H1 (cell line): ENCODE measurements at regions not wholly inside any gene's neighbourhood (a gene's known extent, or its start where the extent isn't known, plus 50 kb on each side); places are given as distances from the start of the nearest gene placed in this dataset.

Experiments used
- CTCF ChIA-PET: fragments of 300-600 bp; sonication (Branson Sonifier 250); formaldehyde crosslinking; loops from one replicate; lab custom pipeline; 2021; ENCODE audit not compliant: partially characterized antibody; lab: Charles Lee
- POLR2A ChIA-PET: fragments of 300-600 bp; sonication (Branson Sonifier 250); formaldehyde crosslinking; loops from one replicate; lab custom pipeline; 2021; ENCODE audit warnings: inconsistent platforms; ENCODE audit not compliant: partially characterized antibody; lab: Charles Lee
- DNase-seq, 2 experiments: peaks; one replicate each; pipeline versions ENCODE4 v3.0.0 to v3.0.0-alpha.2; 2010 to 2022; ENCODE audit warnings: low spot score in 2 of 2, low read depth in 1 of 2, mixed read lengths in 1 of 2
- FAIRE-seq: peaks from 2 replicates; lab custom pipeline; 2011; peaks lifted over from hg19 to GRCh38; lab: Jason Lieb, UNC
- H2AFZ ChIP-seq: 2 replicates; pipeline ENCODE4 v1.8.1; 2012; ENCODE audit warnings: low read length, inconsistent platforms
- H2AK5ac ChIP-seq: 2 replicates; pipeline ENCODE4 v1.6.1; 2013; ENCODE audit warnings: low read depth, low read length
- H2BK120ac ChIP-seq: replicated peaks from 2 replicates; pipeline ENCODE3; 2013; ENCODE audit warnings: low read depth, low read length, inconsistent platforms
- H2BK12ac ChIP-seq: 2 replicates; pipeline ENCODE4 v1.6.1; 2013; ENCODE audit warnings: low read depth, low read length
- H2BK15ac ChIP-seq: 2 replicates; pipeline ENCODE4 v1.6.1; 2013; ENCODE audit warnings: low read length
- H2BK20ac ChIP-seq: 2 replicates; pipeline ENCODE4 v1.6.1; 2013; ENCODE audit warnings: low read length
- H2BK5ac ChIP-seq: 2 replicates; pipeline ENCODE4 v1.6.1; 2013; ENCODE audit warnings: low read depth, low read length
- H3K14ac ChIP-seq: 2 replicates; pipeline ENCODE4 v1.6.1; 2013; ENCODE audit warnings: inconsistent platforms; ENCODE audit not compliant: insufficient read length
- H3K18ac ChIP-seq: 2 replicates; pipeline ENCODE4 v1.6.1; 2013; ENCODE audit warnings: low read length; ENCODE audit errors: extremely low read depth
- H3K23ac ChIP-seq: 2 replicates; pipeline ENCODE4 v1.6.1; 2013; ENCODE audit warnings: inconsistent platforms; ENCODE audit not compliant: insufficient read length
- H3K23me2 ChIP-seq: 2 replicates; pipeline ENCODE4 v1.6.1; 2013; ENCODE audit warnings: low read depth, low read length
- H3K27ac ChIP-seq: 2 replicates; pipeline ENCODE4 v1.6.1; 2011; ENCODE audit warnings: low read depth, low read length, inconsistent platforms
- H3K27me3 ChIP-seq, 4 experiments: replicated peaks in 1 of 4; 1 replicate in 1 of 4; 2 replicates in 3 of 4; pipeline versions ENCODE4 v1.6.1 to v1.8.1; 2011 to 2013; ENCODE audit warnings: low read length in 3 of 4, mild to moderate bottlenecking in 3 of 4, inconsistent platforms in 2 of 4, mixed read lengths in 2 of 4, moderate library complexity in 1 of 4; ENCODE audit not compliant: control insufficient read depth in 3 of 4, insufficient read depth in 3 of 4; ENCODE audit errors: extremely low read depth in 1 of 4
- H3K36me3 ChIP-seq, 4 experiments: 2 replicates each; pipeline versions ENCODE4 v1.6.1 to v1.8.1; 2011 to 2013; ENCODE audit warnings: mild to moderate bottlenecking in 4 of 4, low read length in 3 of 4, moderate library complexity in 2 of 4, control low read depth in 1 of 4, inconsistent platforms in 1 of 4; ENCODE audit not compliant: insufficient read depth in 4 of 4, control insufficient read depth in 2 of 4
- H3K4ac ChIP-seq: replicated peaks from 2 replicates; pipeline ENCODE3; 2013; ENCODE audit warnings: low read length, low read depth, mixed read lengths, inconsistent platforms; ENCODE audit not compliant: insufficient read length
- H3K4me1 ChIP-seq, 4 experiments: replicated peaks in 1 of 4; 1 replicate in 1 of 4; 2 replicates in 3 of 4; pipeline versions ENCODE4 v1.6.1 to v1.8.1; 2011 to 2013; ENCODE audit warnings: low read length in 3 of 4, inconsistent platforms in 2 of 4, mixed read lengths in 1 of 4; ENCODE audit not compliant: insufficient read depth in 4 of 4, control insufficient read depth in 3 of 4
- H3K4me2 ChIP-seq, 2 experiments: 2 replicates each; pipeline versions ENCODE4 v1.6.1 to v1.8.1; 2011 to 2013; ENCODE audit warnings: low read depth in 2 of 2, low read length in 2 of 2, control low read depth in 1 of 2, inconsistent platforms in 1 of 2, mild to moderate bottlenecking in 1 of 2; ENCODE audit not compliant: insufficient read depth in 1 of 2
- H3K4me3 ChIP-seq, 4 experiments: fragments of 200-600, 300-600 bp in 1 of 4; sonication (generic), shearing (Covaris generic), sonication (Bioruptor Twin) in 1 of 4; 2 replicates each; pipeline versions ENCODE4 v1.5.1 to v1.8.1; 2011 to 2016; ENCODE audit warnings: low read length in 4 of 4, low read depth in 3 of 4, control low read depth in 2 of 4, inconsistent platforms in 2 of 4, mild to moderate bottlenecking in 2 of 4, mixed read lengths in 1 of 4, moderate library complexity in 1 of 4; ENCODE audit not compliant: insufficient read depth in 2 of 4; ENCODE audit errors: extremely low read depth in 1 of 4
- H3K56ac ChIP-seq: replicated peaks from 2 replicates; pipeline ENCODE3; 2013; ENCODE audit warnings: low read depth, mild to moderate bottlenecking, mixed read lengths, low read length, inconsistent platforms; ENCODE audit not compliant: insufficient read length
- H3K79me1 ChIP-seq: 2 replicates; pipeline ENCODE4 v1.6.1; 2013; ENCODE audit warnings: low read depth, low read length, control low read depth
- H3K79me2 ChIP-seq, 2 experiments: 2 replicates each; pipeline versions ENCODE4 v1.6.1 to v1.8.1; 2012 to 2013; ENCODE audit warnings: low read length in 2 of 2, mild to moderate bottlenecking in 2 of 2, inconsistent platforms in 1 of 2; ENCODE audit not compliant: insufficient read depth in 2 of 2, control insufficient read depth in 1 of 2
- H3K9ac ChIP-seq, 4 experiments: replicated peaks in 1 of 4; 1 replicate in 1 of 4; 2 replicates in 3 of 4; pipeline versions ENCODE4 v1.6.1 to v1.8.1; 2011 to 2013; ENCODE audit warnings: low read depth in 3 of 4, low read length in 3 of 4, control low read depth in 2 of 4, mild to moderate bottlenecking in 2 of 4, moderate library complexity in 2 of 4, inconsistent platforms in 1 of 4; ENCODE audit errors: extremely low read depth in 1 of 4
- H3K9me3 ChIP-seq, 2 experiments: 2 replicates each; pipeline versions ENCODE4 v1.6.1 to v1.8.1; 2012 to 2013; ENCODE audit warnings: mild to moderate bottlenecking in 2 of 2, moderate library complexity in 2 of 2, control low read depth in 1 of 2, inconsistent platforms in 1 of 2, low read depth in 1 of 2, low read length in 1 of 2, mixed read lengths in 1 of 2; ENCODE audit not compliant: insufficient read depth in 2 of 2
- H4K20me1 ChIP-seq, 2 experiments: replicated peaks in 1 of 2; 2 replicates each; pipeline versions ENCODE3 to v1.8.1; 2011 to 2013; ENCODE audit warnings: inconsistent platforms in 2 of 2, low read length in 2 of 2, mild to moderate bottlenecking in 1 of 2; ENCODE audit not compliant: insufficient read depth in 2 of 2, control insufficient read depth in 1 of 2
- H4K5ac ChIP-seq: 2 replicates; pipeline ENCODE4 v1.6.1; 2013; ENCODE audit warnings: low read length, low read depth, mixed read lengths, inconsistent platforms; ENCODE audit not compliant: insufficient read length
- H4K8ac ChIP-seq: 2 replicates; pipeline ENCODE4 v1.8.0; 2013; ENCODE audit warnings: mild to moderate bottlenecking, moderate library complexity, low read length, inconsistent platforms; ENCODE audit not compliant: insufficient read depth; ENCODE audit errors: extremely low read depth
- H4K91ac ChIP-seq: replicated peaks from 2 replicates; pipeline ENCODE3; 2013; ENCODE audit warnings: low read length, mixed read lengths, inconsistent platforms; ENCODE audit not compliant: insufficient read length
- ASH2L ChIP-seq: fragments of 200-600, 300-600 bp; sonication (generic); IDR thresholded peaks from one replicate; pipeline ENCODE4 v1.7.1; 2017; ENCODE audit warnings: low read length
- EP300 ChIP-seq, 2 experiments: IDR thresholded peaks; 1 replicate in 1 of 2; 2 replicates in 1 of 2; pipeline ENCODE4 v1.6.1; 2011 to 2012; ENCODE audit warnings: low read depth in 2 of 2, low read length in 2 of 2, mild to moderate bottlenecking in 2 of 2, borderline replicate concordance in 1 of 2, inconsistent platforms in 1 of 2, moderate library complexity in 1 of 2
- TEAD4 ChIP-seq: IDR thresholded peaks from 2 replicates; pipeline ENCODE4 v1.6.1; 2012; ENCODE audit warnings: low read depth, low read length, inconsistent platforms, mixed read lengths
- WGBS, 2 experiments: shearing (Covaris generic) in 1 of 2; methylation state at CpG; one replicate each; pipeline versions ENCODE4 v1.1.6 to v1.1.7; 2013 to 2015; ENCODE audit warnings: low lambda C conversion rate in 2 of 2, mixed read lengths in 2 of 2, inconsistent platforms in 1 of 2, low coverage in 1 of 2, missing lambda C conversion rate in 1 of 2; ENCODE audit not compliant: insufficient replicate concordance in 2 of 2, insufficient coverage in 1 of 2, insufficient read length in 1 of 2; ENCODE audit errors: extremely low coverage in 1 of 2, missing lambda C conversion rate in 1 of 2; 5-methylcytosine and 5-hydroxymethylcytosine counted together

GRCh38 chr3:168863561-168863960 lies 767.8 kb upstream of the GOLIM4 start:
- H4K91ac ChIP-seq = no peak overlapping the region
- no peak overlapping the region for H4K8ac ChIP-seq
- no peak overlapping the region for H2BK120ac ChIP-seq
- TF ChIP-seq EP300 (IDR thresholded peaks at IDR 0.05; ENCODE audit: borderline replicate concordance in 1 of 2, low read depth in 2 of 2, low read length in 2 of 2) = no peak
- no peak for TF ChIP-seq TEAD4
- no peak for TF ChIP-seq ASH2L
- TF ChIP-seq, all 59 proteins: peak for 0
- Histone ChIP-seq H3K23ac (no peak overlapping the region), H2BK15ac (no peak overlapping the region), H3K79me2 (no peaks in the 10 kb centered on the region), H3K4me3 (no peak overlapping the region), H2AFZ (no peak overlapping the region), H3K36me3 (no peaks in the 10 kb centered on the region), H3K56ac (no peak overlapping the region), H2AK5ac (no peak overlapping the region), H3K4me1 (no peaks in the 10 kb centered on the region), H3K4me2 (no peak overlapping the region), H3K4ac (no peak overlapping the region), H2BK5ac (no peak overlapping the region), H3K79me1 (no peaks in the 10 kb centered on the region), H3K27me3 (no peaks in the 10 kb centered on the region), H2BK12ac (no peak overlapping the region), H3K18ac (no peak overlapping the region), H4K20me1 (no peaks in the 10 kb centered on the region), H3K23me2 (no peaks in the 10 kb centered on the region), H3K14ac (no peak overlapping the region), H4K5ac (no peak overlapping the region), H3K27ac (no peak overlapping the region), H3K9ac (no peak overlapping the region), H3K9me3 (no peaks in the 10 kb centered on the region), H2BK20ac (no peak overlapping the region)
- POLR2A ChIA-PET = no interaction called here
- CTCF ChIA-PET = interaction anchor here (1.1 kb wide), 1 partner anchor 799 kb away, joined by 3 read pairs; no protein-coding TSS in a partner anchor
- no peak for FAIRE-seq
- DNase-seq = no peak
- WGBS, 2 experiments = 97% methylated on average over 2 of the region's 2 CpGs; no CpG with 5 or more reads in 1 of the 2 experiments
